Progenitor cell of endocrine pancreas (in vitro differentiated cells): ENCODE measurements at regions not wholly inside any gene's neighbourhood (a gene's known extent, or its start where the extent isn't known, plus 50 kb on each side); places are given as distances from the start of the nearest gene placed in this dataset.

Experiments
- DNase-seq: peaks from one replicate; pipeline ENCODE4 v3.0.0; 2021; ENCODE audit warnings: low spot score; ENCODE audit not compliant: unreplicated experiment
- H3K27ac Mint-ChIP-seq: 2 replicates; pipeline ENCODE4 v1.8.0; 2021; ENCODE audit warnings: mild to moderate bottlenecking, moderate library complexity, mixed read lengths
- H3K27me3 Mint-ChIP-seq: 2 replicates; pipeline ENCODE4 v1.8.0; 2021; ENCODE audit warnings: mixed read lengths
- H3K36me3 Mint-ChIP-seq: 2 replicates; pipeline ENCODE4 v1.8.0; 2022; ENCODE audit warnings: mixed read lengths; ENCODE audit not compliant: insufficient read depth
- H3K4me1 Mint-ChIP-seq: 2 replicates; pipeline ENCODE4 v1.8.0; 2021; ENCODE audit warnings: low read depth, mixed read lengths
- H3K4me3 Mint-ChIP-seq: 2 replicates; pipeline ENCODE4 v1.8.0; 2021; ENCODE audit warnings: low read depth, mild to moderate bottlenecking, moderate library complexity, mixed read lengths
- H3K9me3 Mint-ChIP-seq: 2 replicates; pipeline ENCODE4 v1.8.0; 2021; ENCODE audit warnings: low read depth, mixed read lengths
- TF ChIP-seq, protein P1 (sequence below): fragments of 200-600 bp; sonication (generic); IDR thresholded peaks from one replicate; pipeline ENCODE4 v1.5.0; 2021; ENCODE audit warnings: antibody characterized with exemption, mild to moderate bottlenecking; ENCODE audit not compliant: unreplicated experiment

DNA sequence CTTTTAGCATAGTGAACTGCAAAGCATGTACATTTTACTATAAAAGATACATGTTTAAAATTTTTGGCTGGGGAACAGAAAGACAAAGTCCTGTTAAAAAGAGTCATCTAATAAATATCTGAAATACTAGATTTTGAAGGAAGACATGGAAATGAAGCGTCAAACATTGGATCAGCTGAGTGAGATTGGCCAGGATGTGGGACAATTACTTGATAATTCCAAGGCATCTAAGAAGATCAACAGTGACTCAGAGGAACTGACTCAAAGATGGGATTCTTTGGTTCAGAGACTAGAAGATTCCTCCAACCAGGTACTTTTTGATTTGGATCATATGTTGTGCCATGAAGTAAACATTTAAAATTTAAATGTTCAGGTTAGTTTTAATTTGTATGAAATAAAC lies 162.3 kb downstream of the UTRN start:
- H3K4me3 Mint-ChIP-seq, result no peak overlapping the region
- TF ChIP-seq, protein P1, sequence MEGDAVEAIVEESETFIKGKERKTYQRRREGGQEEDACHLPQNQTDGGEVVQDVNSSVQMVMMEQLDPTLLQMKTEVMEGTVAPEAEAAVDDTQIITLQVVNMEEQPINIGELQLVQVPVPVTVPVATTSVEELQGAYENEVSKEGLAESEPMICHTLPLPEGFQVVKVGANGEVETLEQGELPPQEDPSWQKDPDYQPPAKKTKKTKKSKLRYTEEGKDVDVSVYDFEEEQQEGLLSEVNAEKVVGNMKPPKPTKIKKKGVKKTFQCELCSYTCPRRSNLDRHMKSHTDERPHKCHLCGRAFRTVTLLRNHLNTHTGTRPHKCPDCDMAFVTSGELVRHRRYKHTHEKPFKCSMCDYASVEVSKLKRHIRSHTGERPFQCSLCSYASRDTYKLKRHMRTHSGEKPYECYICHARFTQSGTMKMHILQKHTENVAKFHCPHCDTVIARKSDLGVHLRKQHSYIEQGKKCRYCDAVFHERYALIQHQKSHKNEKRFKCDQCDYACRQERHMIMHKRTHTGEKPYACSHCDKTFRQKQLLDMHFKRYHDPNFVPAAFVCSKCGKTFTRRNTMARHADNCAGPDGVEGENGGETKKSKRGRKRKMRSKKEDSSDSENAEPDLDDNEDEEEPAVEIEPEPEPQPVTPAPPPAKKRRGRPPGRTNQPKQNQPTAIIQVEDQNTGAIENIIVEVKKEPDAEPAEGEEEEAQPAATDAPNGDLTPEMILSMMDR, result no peak
- H3K27ac Mint-ChIP-seq, result no peak overlapping the region
- H3K36me3 Mint-ChIP-seq, result peaks cover 42% of the 10 kb centered on the region
- peaks cover under 1% of the 10 kb centered on the region for H3K9me3 Mint-ChIP-seq
- DNase-seq, result no peak
- no peaks in the 10 kb centered on the region for H3K4me1 Mint-ChIP-seq
- no peaks in the 10 kb centered on the region for H3K27me3 Mint-ChIP-seq

DNA sequence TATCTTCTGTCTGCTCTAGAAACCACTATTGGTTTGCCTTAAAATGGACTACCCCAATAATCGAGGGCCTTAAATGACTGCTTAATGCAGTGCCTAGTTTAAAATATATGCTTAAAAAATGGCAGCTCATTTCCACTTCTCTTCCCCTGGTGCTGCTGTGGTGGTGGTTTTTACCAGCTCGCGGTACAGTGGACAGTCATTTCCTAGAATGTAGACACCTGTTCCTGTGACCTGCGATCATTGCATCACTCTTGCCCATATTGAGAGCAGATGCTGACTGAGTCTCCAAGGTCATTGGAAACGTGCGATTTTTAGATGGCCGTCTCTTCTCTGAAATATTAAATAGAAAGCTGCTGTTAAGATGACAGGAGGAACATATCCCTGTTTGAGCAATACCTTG lies 164.1 kb downstream of the UTRN start:
- Mint-ChIP-seq H3K27me3 (no peaks in the 10 kb centered on the region), H3K9me3 (no peaks in the 10 kb centered on the region), H3K4me3 (no peak overlapping the region), H3K4me1 (no peaks in the 10 kb centered on the region), H3K27ac (peak overlapping the region; percentile 73), H3K36me3 (peaks cover 36% of the 10 kb centered on the region)
- TF ChIP-seq, protein P1, result no peak
- no peak for DNase-seq

DNA sequence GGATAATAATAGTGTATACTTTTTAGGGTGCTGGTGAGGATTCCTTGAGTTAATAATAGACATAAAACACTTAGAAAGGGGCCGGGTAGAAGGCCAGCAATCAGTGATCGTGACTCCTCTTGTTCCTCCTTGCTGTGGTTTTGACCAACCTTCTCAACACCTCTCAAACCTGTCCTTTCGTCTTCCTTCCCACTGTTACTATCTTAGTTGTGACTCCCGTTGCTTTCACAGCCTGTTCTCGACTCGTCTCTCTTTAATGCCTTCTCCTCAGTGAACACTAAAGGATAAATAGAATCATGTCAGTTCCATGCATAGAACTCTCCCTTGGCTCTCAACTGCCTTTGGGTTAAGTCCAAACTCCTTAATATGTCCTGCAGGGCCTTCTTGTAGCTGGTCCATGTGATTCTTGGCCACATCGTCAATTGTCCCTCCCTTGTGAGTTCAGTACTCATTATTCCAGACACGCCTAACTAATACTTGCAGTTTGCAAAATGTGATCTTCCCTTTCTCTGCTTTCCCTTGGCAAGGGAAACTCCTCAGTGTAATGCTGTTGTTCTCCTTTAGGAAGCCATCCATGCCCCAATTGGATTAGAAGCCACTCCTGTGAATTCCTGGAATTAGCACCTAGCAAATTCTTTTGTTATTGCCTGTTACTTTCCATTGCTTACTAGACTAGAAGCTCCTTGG lies 164.9 kb downstream of the UTRN start:
- Mint-ChIP-seq H3K4me1 (no peaks in the 10 kb centered on the region), H3K27me3 (no peaks in the 10 kb centered on the region), H3K4me3 (no peak overlapping the region), H3K9me3 (no peaks in the 10 kb centered on the region), H3K27ac (peak overlapping the region; percentile 63), H3K36me3 (peaks cover 38% of the 10 kb centered on the region)
- no peak for DNase-seq
- TF ChIP-seq, protein P1, result no peak

DNA sequence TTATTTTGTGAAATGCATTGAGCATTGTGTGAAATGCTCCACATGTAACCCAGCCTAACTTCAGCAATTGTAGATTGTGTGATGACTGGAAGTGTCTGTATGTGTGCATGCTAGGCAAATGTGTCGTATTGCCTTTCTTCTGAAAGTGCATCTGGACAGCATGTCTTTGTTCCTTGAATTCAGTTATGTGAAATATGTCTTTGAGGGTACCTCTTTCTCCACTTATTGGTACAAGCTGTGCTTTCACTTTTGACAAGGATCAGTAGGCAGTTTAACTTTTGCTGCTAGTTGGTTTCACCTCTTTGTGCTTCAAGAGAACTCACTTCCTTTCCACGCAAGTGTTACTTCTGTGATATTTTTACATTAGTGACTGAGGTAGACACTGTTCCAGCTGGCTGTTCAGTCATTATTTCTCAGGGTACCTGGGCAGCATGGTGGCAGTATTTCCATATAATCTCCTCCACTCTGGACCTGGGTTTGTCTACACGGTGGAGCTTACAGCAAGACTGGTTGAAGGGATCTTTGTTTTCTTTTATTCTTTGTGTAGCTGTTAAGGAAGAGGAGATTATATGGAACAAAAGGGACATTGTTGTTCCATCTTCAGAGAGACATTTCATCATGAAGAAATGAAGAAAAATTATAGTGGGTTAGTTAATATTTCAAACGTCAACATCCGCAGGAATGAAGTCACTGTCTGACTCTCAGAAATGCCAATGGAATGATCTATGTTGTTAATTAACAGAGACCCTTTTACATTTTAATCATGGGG lies 175.4 kb downstream of the UTRN start:
- Mint-ChIP-seq H3K36me3 (peaks cover 49% of the 10 kb centered on the region), H3K4me3 (no peak overlapping the region), H3K27ac (peak overlapping the region; percentile 69), H3K4me1 (peaks cover 4% of the 10 kb centered on the region), H3K27me3 (no peaks in the 10 kb centered on the region), H3K9me3 (no peaks in the 10 kb centered on the region)
- TF ChIP-seq, protein P1, result no peak
- no peak for DNase-seq

DNA sequence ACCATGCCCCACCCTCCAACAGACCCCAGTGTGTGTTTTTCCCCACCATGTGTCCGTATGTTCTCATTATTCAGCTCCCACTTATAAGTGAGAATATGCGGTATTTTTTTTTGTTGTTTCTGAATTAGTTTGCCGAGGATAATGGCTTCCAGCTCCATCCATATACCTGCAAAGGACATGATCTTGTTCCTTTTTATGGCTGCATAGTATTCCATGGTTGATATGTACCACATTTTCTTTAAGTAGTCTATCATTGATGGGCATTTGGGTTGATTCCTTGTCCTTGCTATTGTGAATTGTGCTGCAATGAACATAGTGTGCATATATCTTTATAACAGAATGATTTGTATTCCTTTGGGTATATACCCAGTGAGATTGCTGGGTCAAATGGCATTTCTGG lies 176.9 kb downstream of the UTRN start:
- no peak overlapping the region for H3K4me3 Mint-ChIP-seq
- H3K27me3 Mint-ChIP-seq, result no peaks in the 10 kb centered on the region
- no peak overlapping the region for H3K27ac Mint-ChIP-seq
- H3K36me3 Mint-ChIP-seq, result peaks cover 52% of the 10 kb centered on the region
- no peak for DNase-seq
- H3K4me1 Mint-ChIP-seq, result peaks cover 10% of the 10 kb centered on the region
- H3K9me3 Mint-ChIP-seq, result no peaks in the 10 kb centered on the region
- TF ChIP-seq, protein P1, result no peak
